AG04449 (cell line): ENCODE measurements at regions not wholly inside any gene's neighbourhood (a gene's known extent, or its start where the extent isn't known, plus 50 kb on each side); places are given as distances from the start of the nearest gene placed in this dataset.

ENCODE experiments used
- CTCF ChIA-PET: fragments of 350-600 bp; formaldehyde crosslinking; extraction: SDS; loops from one replicate; lab custom pipeline; 2021; ENCODE audit warnings: antibody characterized with exemption; lab: Yijun Ruan, JAX
- POLR2A ChIA-PET: fragments of 400-600, 350-600 bp; formaldehyde crosslinking; extraction: SDS; loops from one replicate; lab custom pipeline; 2020; ENCODE audit warnings: antibody characterized with exemption, inconsistent platforms; lab: Yijun Ruan, JAX
- DNase-seq: peaks from one replicate; pipeline ENCODE4 v3.0.0-alpha.2; 2010; ENCODE audit warnings: low read depth, low spot score
- H3K4me3 ChIP-seq: 2 replicates; pipeline ENCODE4 v1.5.1; 2011; ENCODE audit warnings: low read depth, mild to moderate bottlenecking, control low read depth, low read length
- TF ChIP-seq, protein P1 (sequence below): IDR thresholded peaks from one replicate; pipeline ENCODE4 v1.5.1; 2011; ENCODE audit warnings: mild to moderate bottlenecking, moderate library complexity, low read length, control low read depth, inconsistent platforms; ENCODE audit not compliant: insufficient read depth; ENCODE audit errors: missing control alignments

DNA sequence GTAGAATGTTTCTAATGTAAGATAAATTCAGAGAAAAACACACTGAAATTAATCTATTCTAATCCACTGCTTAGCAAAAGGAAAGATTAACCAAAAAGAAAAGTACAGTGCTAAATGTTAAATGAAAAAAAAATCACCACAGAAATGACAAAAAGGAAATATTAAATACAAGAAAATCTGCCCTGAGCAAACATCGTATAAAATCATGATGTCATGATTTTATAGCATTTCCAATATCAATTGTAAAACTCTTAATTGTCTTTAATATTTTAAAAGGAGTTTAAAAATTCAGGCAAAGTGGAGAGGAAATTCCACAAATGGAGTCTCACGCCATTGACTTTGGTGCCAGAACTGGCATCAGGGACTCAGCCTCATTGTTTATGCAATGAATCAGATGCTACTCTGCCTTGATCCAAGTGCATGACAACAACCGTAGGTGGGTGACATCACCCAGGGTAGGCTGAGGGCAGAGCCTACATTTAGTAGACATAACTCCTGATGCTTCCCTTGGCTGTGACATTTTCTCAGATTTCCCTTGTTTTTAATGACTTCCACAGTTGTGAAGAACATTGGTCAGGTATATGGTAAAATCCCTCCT, 696.8 kb downstream of the SEMA5A start:
- CTCF ChIA-PET, result no interaction called here
- DNase-seq, result peak; percentile 54
- POLR2A ChIA-PET, result no interaction called here
- no peak overlapping the region for H3K4me3 ChIP-seq
- TF ChIP-seq, protein P1, sequence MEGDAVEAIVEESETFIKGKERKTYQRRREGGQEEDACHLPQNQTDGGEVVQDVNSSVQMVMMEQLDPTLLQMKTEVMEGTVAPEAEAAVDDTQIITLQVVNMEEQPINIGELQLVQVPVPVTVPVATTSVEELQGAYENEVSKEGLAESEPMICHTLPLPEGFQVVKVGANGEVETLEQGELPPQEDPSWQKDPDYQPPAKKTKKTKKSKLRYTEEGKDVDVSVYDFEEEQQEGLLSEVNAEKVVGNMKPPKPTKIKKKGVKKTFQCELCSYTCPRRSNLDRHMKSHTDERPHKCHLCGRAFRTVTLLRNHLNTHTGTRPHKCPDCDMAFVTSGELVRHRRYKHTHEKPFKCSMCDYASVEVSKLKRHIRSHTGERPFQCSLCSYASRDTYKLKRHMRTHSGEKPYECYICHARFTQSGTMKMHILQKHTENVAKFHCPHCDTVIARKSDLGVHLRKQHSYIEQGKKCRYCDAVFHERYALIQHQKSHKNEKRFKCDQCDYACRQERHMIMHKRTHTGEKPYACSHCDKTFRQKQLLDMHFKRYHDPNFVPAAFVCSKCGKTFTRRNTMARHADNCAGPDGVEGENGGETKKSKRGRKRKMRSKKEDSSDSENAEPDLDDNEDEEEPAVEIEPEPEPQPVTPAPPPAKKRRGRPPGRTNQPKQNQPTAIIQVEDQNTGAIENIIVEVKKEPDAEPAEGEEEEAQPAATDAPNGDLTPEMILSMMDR, result no peak

DNA sequence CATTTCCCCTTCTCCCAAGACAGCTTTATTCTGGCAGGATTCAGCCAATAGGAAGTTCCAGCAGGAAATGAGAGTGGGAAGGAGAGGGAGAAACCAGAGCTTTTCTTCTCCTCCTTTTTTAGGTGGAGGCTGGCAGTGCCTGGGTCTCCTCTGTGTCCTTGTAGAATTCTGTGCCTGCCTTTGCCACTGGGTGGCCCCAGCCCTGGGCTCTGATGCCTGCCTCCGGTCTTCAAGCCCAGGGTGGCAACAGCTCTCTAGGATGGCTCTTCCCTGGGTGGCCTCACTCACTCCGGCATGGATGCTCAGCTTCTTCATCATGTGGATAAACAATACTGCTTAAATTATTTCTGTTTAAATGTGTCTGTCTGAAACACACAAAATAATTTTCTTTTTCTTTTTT, 694.8 kb downstream of the SEMA5A start:
- TF ChIP-seq, protein P1, result no peak
- DNase-seq, result no peak
- ChIA-PET CTCF (interaction anchor here (1.3 to 1.5 kb wide), 2 partner anchors 8 to 14 kb away, joined by 3 to 8 read pairs; no protein-coding TSS in a partner anchor), POLR2A (no interaction called here)
- H3K4me3 ChIP-seq, result no peak overlapping the region

DNA sequence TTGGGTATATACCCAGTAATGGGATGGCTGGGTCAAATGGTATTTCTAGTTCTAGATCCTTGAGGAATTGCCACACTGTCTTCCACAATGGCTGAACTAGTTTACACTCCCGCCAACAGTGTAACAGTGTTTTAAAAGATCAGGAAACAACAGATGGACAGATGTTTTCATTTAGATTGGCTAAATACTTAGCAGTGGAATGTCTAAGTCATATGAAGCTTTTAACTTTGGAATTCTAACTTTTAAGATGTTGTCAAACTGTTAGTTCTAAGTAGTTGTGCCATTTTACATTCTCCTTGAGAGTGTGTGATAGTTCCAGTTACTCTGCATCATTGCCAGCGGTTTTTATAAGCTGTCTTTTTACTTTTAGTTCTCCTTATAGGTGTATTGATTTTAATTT, 688.8 kb downstream of the SEMA5A start:
- TF ChIP-seq, protein P1, result no peak
- DNase-seq, result no peak
- H3K4me3 ChIP-seq, result no peak overlapping the region
- CTCF ChIA-PET, result interaction anchor here (1.1 to 1.5 kb wide), 2 partner anchors 13 to 51 kb away, joined by 4 to 6 read pairs; no protein-coding TSS in a partner anchor
- POLR2A ChIA-PET, result no interaction called here

DNA sequence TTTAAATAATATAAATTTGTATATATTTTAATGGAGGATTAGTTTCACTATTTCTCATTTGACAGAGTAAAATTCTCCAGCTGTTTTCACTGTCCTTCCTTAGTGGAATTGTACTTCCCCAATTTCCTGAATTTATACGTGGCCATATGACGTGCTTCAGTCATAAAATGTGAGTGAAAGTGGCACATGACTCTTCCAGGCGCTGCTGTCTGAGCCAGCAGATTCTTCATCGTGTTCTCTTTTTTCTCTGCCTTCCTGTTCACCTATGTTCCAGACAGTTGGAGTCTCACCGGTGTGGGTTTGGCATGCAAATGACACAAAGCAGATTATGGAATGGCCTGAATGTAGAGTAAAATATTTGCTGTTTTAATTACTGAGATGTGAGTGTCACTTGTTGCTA, 684.1 kb downstream of the SEMA5A start:
- ChIA-PET CTCF (interaction anchor here (0.9 to 2.0 kb wide), 2 partner anchors 14 to 19 kb away, joined by 5 to 8 read pairs; no protein-coding TSS in a partner anchor), POLR2A (no interaction called here)
- TF ChIP-seq, protein P1, result no peak
- no peak overlapping the region for H3K4me3 ChIP-seq
- DNase-seq, result no peak

DNA sequence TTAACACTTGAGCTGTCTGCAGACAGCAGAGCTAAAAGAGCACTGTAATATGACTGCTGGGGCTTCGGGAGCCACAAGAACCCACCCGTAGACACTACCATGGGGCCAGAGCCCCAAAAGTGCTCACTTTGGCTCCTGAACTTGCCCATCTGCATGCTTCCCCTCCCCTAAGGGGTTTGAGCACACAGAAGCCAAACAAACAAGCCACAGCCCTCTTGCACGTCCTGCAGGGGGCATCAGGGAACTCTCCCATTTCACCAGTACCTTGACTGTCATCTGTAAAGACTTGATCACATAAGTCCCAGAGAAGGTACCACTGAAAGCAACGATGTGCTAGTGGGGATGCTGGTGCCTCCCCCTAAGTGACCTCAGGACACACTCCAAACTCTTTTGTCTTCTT, 681.8 kb downstream of the SEMA5A start:
- ChIA-PET CTCF (interaction anchor here (0.7 to 2.0 kb wide), 3 partner anchors 8 to 22 kb away, joined by 3 to 8 read pairs (median 4); no protein-coding TSS in a partner anchor), POLR2A (no interaction called here)
- no peak for DNase-seq
- TF ChIP-seq, protein P1, result peak; percentile 40
- no peak overlapping the region for H3K4me3 ChIP-seq

DNA sequence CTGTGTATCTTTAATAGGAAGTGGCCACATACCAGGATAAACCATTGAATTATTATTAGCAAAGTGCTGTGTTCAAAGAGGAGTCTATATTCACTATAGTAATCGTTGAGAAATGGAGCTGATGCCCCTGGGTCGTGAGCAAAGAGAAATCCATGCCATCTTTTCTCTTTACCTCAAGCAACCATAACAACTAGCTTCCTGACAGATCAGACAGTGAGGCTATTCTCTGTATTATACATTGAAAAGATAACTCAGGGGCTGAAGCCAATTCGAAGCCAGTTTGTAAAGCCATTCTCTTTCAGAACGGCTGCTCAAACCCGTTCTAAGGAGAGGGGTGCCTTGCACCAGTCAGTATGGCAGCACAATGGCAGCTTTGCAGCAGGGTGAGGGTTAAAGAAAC, 680.6 kb downstream of the SEMA5A start:
- no peak overlapping the region for H3K4me3 ChIP-seq
- CTCF ChIA-PET, result interaction anchor here (1.0 kb wide), 2 partner anchors 14 to 23 kb away, joined by 3 read pairs; no protein-coding TSS in a partner anchor
- TF ChIP-seq, protein P1, result no peak
- POLR2A ChIA-PET, result no interaction called here
- no peak for DNase-seq
